GM03348 (cell line): ENCODE measurements at regions not wholly inside any gene's neighbourhood (a gene's known extent, or its start where the extent isn't known, plus 50 kb on each side); places are given as distances from the start of the nearest gene placed in this dataset.
"Not testable (repeated sequence)": the region's sequence is repeated elsewhere in the genome, so short reads cannot be mapped to it uniquely, and the experiment has no call there.

Experiments used
- DNase-seq: peaks from one replicate; pipeline ENCODE4 v3.0.0; 2012; ENCODE audit warnings: low spot score

DNA sequence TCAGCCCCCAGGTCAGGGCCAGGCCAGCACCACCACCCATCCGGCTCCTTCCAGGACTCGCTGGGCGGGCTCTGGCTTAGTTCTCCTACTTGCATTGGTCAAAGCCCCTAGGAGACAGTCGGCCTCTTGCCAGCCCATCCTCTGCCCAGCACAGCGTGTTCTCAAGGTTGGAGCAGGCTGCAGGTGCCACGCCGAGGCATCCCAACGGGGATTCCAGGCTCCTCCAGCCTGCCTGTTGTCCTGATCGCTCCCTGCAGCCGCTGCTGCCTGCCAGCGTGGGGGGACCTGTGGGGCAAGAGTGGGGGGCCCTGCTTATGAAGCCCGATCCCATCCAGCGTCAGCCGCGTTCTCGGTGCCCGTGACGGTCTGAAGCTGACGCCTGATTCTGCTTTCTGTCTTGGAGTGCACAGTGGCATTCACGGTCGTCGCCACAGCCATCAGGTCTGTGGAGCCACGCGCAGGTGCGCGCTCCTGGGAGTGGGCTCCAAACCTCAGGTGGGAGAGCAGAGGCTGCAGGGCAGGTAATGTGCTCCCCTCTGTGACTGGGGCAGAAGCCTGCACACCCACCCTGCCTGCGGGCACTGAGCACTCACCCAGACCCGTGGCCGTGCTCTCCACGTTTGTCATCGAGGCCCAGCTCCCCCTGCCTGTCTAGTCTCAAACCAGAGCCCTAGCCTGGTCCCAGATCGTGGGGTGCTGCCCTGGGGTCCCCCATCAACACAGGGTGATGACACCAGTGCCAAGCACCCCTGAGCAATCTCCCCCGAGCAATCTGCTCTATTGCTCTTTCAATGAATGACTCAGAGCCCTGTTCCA is 991.6 kb downstream of the BRD1 start:
- DNase-seq: no peak

GRCh38 chr22:48835364-48835763 is 992.3 kb downstream of the BRD1 start:
- DNase-seq: no peak

DNA sequence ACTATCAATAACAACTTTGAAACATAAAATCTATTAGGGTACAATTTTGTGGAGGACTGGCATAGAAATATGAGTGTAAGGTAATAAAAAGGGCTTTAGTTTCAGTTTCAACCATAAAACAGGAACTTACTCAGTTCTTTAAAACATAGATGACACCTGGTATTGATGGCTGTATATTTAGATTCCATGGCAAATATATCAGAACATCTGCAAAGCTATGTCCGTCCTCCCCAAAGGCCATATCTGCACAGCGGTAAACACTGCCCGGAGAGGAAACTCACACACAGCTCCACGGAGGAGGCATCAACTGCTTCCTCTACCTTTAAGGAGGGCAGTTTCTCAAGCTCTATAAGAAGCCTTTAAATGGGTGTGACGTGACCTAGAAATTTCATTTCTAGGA is 993.3 kb downstream of the BRD1 start:
- no peak for DNase-seq

DNA sequence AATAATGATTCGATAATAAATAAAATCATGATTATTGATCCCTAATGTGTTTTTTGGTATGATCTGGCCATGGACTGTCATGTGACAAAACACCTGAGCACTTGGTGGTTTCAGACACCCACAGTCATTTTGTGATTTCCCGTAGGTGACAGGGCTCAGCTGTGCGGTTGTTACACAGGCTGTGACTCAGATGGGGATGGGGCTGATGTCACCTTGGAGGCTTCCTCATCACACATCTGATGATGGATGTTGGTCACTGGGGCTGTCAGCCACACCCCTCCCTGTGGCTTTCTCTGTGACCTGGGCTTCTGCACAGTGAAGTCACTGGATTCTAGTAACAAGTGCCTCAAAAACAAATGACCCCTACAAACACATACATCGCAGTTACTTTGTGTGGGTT is 995.1 kb downstream of the BRD1 start:
- no peak for DNase-seq

DNA sequence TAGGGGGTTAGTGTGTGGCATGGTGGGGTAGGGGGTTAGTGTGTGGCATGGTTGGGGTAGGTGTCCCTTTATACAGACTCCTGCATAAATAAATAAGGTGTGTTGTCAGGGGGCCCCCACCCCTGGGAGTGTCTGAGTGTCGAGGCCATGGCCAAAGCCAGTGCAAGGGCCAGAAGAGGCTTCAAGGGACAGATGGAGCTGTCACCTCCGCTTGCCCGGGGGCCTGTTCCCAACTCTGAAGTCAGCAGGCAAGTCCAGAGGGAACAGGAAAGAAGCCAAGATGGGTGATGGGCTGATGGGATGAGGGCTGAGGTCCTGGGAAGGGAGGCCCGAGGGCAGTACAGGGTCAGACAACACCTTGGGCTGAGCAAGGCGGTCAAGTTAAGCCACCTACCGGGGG is 997.8 kb downstream of the BRD1 start:
- no peak for DNase-seq

GRCh38 chr22:48828688-48829087 is 999.0 kb downstream of the BRD1 start:
- no peak for DNase-seq

DNA sequence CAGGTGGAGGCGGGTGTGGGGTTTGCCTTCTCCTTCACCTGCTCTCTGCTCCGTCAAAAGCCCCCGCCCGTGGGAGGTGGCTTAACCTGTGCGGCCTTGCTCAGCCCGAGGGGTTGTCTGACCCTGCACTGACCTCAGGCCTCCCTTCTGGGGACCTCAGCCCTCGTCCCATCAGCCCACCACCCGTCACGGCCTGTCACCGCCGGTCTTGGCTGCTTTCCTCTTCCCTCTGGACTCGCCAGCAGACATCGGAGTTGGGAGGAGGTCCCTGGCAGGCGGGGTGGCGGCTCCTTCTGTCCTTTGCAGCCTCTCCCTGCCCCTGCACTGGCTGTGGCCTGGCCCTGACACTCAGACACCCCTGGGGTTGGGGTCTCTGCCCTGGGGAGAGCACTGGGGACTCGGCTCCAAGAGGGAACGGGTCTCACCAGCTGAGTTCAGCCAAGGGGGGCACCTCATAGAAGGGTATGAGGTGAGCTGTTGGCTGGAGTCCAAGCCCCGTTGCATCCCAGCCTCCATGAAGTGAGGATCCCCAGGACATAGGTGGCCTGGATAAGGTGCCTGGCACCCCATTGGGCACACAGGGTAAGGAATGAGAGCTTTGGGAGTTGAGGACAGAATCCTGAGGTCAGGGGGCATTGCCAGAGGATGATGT is 999.6 kb downstream of the BRD1 start:
- no peak for DNase-seq

GRCh38 chr22:48827268-48827846 is 1000.3 kb downstream of the BRD1 start:
- DNase-seq: no peak

GRCh38 chr22:48826546-48826945 is 1001.1 kb downstream of the BRD1 start:
- no peak for DNase-seq

DNA sequence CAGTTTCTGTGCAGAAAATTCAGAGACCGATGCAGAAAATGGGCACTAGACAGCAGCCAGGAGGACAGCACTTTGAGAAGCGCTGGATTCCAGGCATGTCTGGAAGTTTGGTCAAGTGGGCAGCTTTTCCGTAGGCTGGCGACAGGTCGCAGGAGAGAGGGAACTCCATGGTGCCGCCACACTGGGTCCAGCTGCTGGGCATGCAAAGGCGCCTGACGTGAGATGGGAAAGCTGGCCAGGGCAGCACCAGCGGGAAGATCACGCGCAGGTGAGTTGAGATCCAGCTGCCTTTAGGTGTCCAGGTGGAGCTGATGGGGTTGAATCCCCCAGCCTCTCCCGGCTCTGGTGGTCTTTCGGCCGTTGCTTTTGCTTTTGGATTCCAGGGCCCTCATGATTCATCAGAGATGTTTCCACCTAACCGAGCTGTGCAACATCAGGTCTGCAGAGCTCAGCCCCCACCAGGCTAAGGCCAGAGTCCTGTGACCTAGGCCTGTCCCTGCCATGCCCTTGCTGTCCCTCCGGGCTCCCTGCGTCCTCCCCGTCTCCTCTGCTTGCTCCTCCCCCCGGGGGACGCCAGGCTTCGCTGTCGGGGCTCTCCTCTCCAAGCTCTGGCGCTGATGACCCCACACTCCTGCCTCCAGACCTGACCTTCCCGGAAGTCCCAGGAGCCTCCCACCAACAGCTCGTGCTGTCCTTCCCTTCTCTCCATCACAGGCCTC is 1001.7 kb downstream of the BRD1 start:
- no peak for DNase-seq

GRCh38 chr22:48824712-48825651 is 1002.7 kb downstream of the BRD1 start:
- DNase-seq: no peak

- no peak for DNase-seq
Measured at GRCh38 chr22:48823941-48824340, 1003.7 kb downstream of the BRD1 start.

- no peak for DNase-seq
Measured at GRCh38 chr22:48822278-48823233, 1005.1 kb downstream of the BRD1 start.

DNA sequence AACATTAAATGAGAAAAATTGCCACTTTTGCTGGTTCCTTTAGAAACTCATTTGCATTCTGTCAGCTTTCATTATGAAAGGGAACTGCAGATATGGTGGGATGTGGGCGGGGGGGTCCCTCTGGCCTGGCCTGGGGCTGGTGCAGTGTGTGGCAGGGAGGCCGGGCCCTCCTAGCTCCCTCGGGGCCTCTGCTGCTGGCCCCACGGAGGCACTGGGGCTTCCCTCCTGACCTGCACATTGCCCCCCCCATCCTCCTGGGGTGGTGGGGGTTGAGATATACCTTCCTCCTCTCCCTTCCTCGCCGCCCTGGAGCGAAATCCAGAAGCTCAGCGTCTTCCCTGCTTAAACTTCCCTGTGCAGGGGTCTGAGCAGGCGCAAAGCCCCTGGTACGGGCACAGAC is 1005.9 kb downstream of the BRD1 start:
- no peak for DNase-seq

GRCh38 chr22:48821346-48821690 is 1006.4 kb downstream of the BRD1 start:
- no peak for DNase-seq

- no peak for DNase-seq
Measured at GRCh38 chr22:48820481-48821345, 1007.0 kb downstream of the BRD1 start.

- DNase-seq: no peak
Measured at GRCh38 chr22:48819961-48820360, 1007.7 kb downstream of the BRD1 start.

DNA sequence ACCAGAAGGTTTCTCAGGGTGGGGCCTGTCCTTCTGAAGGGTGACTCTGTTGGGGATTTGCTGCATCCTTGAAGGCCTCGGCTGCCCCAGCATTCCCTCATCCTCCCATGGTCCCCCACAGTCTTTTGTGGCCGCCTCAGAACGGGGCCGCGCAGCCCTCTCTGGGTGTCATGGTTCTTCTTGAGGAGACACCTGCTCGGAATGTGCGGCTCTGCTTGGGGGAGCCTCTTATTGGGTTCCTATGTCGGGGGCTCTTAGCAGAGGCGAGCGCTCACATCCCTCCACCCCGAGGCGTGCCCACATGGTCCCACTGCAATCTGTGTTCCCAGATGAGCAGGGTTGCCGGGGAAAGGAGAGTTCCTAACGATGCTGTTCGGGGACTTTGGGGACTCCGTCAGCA is 1008.4 kb downstream of the BRD1 start:
- DNase-seq: no peak

DNA sequence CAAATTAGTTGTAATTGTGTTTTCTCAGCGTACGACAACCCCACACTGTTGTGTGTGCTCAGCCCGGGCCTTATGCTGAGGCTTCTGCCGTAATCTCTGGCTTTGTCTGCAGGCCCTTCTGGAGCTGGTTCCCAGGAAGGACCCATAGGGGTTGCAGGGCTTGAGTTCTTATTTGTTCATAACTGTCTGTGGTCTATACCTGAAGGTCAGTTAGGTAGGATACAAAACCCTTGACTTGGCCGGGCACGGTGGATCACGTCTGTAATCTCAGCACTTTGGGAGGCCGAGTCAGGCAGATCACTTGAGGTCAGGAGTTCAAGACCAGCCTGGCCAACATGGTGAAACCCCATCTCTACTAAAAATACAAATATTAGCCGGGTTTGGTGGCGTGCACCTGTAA is 1010.2 kb downstream of the BRD1 start:
- DNase-seq: not testable (repeated sequence)

DNA sequence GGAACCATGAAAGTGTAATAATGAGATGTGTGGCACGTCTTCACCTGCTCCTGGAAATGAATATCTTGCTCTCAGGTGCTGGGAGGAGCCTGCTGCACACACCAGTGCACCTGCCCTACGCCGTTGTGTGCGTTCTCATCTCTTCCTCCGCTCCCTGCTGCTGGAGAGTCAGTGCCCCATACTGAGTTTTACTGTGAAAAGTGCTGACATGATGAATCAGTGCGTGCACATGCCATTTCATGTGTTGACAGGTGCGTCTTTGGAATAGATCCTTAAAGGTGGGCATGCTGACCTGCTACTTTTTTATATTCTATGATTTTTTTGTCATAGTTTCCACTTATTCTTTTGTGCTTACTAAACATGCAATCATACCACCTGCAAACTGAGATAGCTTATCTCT is 1015.8 kb downstream of the BRD1 start:
- no peak for DNase-seq
